K562 (cell line): ENCODE measurements at regions not wholly inside any gene's neighbourhood (a gene's known extent, or its start where the extent isn't known, plus 50 kb on each side); places are given as distances from the start of the nearest gene placed in this dataset.

Experiments used
- ATAC-seq: fragments of 200-7000 bp; cut with Tn5 transposase; 3 replicates; pipeline ENCODE4 v1.9.1; 2020; ENCODE audit warnings: moderate library complexity
- BruUV-seq: library from RNA; stranded (reverse); fragments of 400-500 nt; replicated peaks from 2 replicates; lab custom pipeline; 2021; lab: Mats Ljungman, UMichigan
- CTCF ChIA-PET: fragments of 300-600 bp; formaldehyde crosslinking; extraction: SDS; loops from one replicate; lab custom pipeline; 2021; ENCODE audit warnings: low intra/inter-chr PET ratio; lab: Yijun Ruan, JAX
- POLR2A ChIA-PET: fragments of 300-600, 350-650 bp; sonication (Branson Sonifier 250); formaldehyde crosslinking; extraction: SDS; loops from one replicate; lab custom pipeline; 2021; ENCODE audit warnings: antibody characterized with exemption, inconsistent platforms; lab: Yijun Ruan, JAX
- DNase-seq, 4 experiments: peaks; one replicate each; pipeline versions ENCODE4 v3.0.0 to v3.0.0-alpha.2; 2011 to 2018; ENCODE audit warnings: low spot score in 3 of 4, mixed read lengths in 3 of 4; ENCODE audit errors: extremely low read depth in 1 of 4
- FAIRE-seq: peaks from 2 replicates; lab custom pipeline; 2011; peaks lifted over from hg19 to GRCh38; lab: Jason Lieb, UNC
- H2AFZ ChIP-seq: 2 replicates; pipeline ENCODE4 v1.6.0; 2011; ENCODE audit warnings: low read depth, low read length, control low read depth, inconsistent platforms
- H3K27ac ChIP-seq: fragments of 200-600 bp; 3 replicates; pipeline ENCODE4 v1.8.0; 2011; ENCODE audit warnings: low read depth, mild to moderate bottlenecking, control low read depth, inconsistent platforms, low read length, moderate library complexity, mixed read lengths; ENCODE audit errors: extremely low read depth
- H3K27me3 ChIP-seq, 2 experiments: fragments of 300-600 bp in 1 of 2; 2 replicates in 1 of 2; 3 replicates in 1 of 2; pipeline versions ENCODE4 v1.6.0 to v1.8.0; 2011; ENCODE audit warnings: inconsistent platforms in 2 of 2, low read length in 2 of 2, mild to moderate bottlenecking in 1 of 2, mixed read lengths in 1 of 2, moderate library complexity in 1 of 2; ENCODE audit not compliant: control insufficient read depth in 2 of 2, insufficient read depth in 2 of 2
- H3K36me3 ChIP-seq: fragments of 300-600 bp; 3 replicates; pipeline ENCODE4 v1.8.0; 2011; ENCODE audit warnings: mild to moderate bottlenecking, low read length, inconsistent platforms; ENCODE audit not compliant: control insufficient read depth, insufficient read depth
- H3K4me1 ChIP-seq, 2 experiments: fragments of 200-600 bp in 1 of 2; replicated peaks in 1 of 2; 2 replicates in 1 of 2; 3 replicates in 1 of 2; pipeline versions ENCODE4 v1.5.1 to v1.8.0; 2011; ENCODE audit warnings: inconsistent platforms in 2 of 2, low read length in 2 of 2, mild to moderate bottlenecking in 1 of 2, mixed read lengths in 1 of 2, moderate library complexity in 1 of 2; ENCODE audit not compliant: control insufficient read depth in 2 of 2, insufficient read depth in 2 of 2
- H3K4me2 ChIP-seq: 2 replicates; pipeline ENCODE4 v1.6.1; 2011; ENCODE audit warnings: low read length, control low read depth, inconsistent platforms, mixed read lengths; ENCODE audit not compliant: insufficient read depth
- H3K4me3 ChIP-seq: fragments of 200-600 bp; sonication (generic), shearing (Covaris generic); 2 replicates; pipeline ENCODE4 v1.5.1; 2016; ENCODE audit warnings: control low read depth, inconsistent platforms
- H3K79me2 ChIP-seq: fragments of 200-600 bp; 3 replicates; pipeline ENCODE4 v1.8.0; 2011; ENCODE audit warnings: low read length, inconsistent platforms; ENCODE audit not compliant: control insufficient read depth, insufficient read depth
- H3K9ac ChIP-seq, 2 experiments: 2 replicates each; pipeline versions ENCODE4 v1.6.0 to v1.6.1; 2011; ENCODE audit warnings: low read depth in 2 of 2, low read length in 2 of 2, control low read depth in 1 of 2, inconsistent platforms in 1 of 2, mild to moderate bottlenecking in 1 of 2, mixed read lengths in 1 of 2; ENCODE audit not compliant: insufficient read depth in 1 of 2
- H3K9me1 ChIP-seq: one replicate; pipeline ENCODE4 v1.6.0; 2011; ENCODE audit warnings: inconsistent platforms, mild to moderate bottlenecking, low read length, moderate library complexity; ENCODE audit not compliant: control insufficient read depth, insufficient read depth
- H3K9me3 ChIP-seq: replicated peaks from 2 replicates; pipeline ENCODE4 v1.5.1; 2011; ENCODE audit warnings: low read depth, low read length, inconsistent platforms; ENCODE audit not compliant: control insufficient read depth, insufficient read depth
- H4K20me1 ChIP-seq: replicated peaks from 2 replicates; pipeline ENCODE4 v1.6.1; 2011; ENCODE audit warnings: low read length, inconsistent platforms, mixed read lengths; ENCODE audit not compliant: control insufficient read depth, insufficient read depth
- ERF ChIP-seq: fragments of 450-650 bp; formaldehyde crosslinking; IDR thresholded peaks from 2 replicates; pipeline ENCODE4 v1.4.0; 2020; ENCODE audit warnings: mild to moderate bottlenecking, mixed read lengths
- LARP7 ChIP-seq: fragments of 450-650 bp; IDR thresholded peaks from 2 replicates; pipeline ENCODE4 v1.6.1; 2016
- MTA3 ChIP-seq: fragments of 450-650 bp; formaldehyde crosslinking; IDR thresholded peaks from 2 replicates; pipeline ENCODE4 v1.6.1; 2017; ENCODE audit warnings: mild to moderate bottlenecking, borderline replicate concordance
- NFATC3 ChIP-seq: fragments of 450-650 bp; IDR thresholded peaks from 2 replicates; pipeline ENCODE4 v1.6.1; 2017; ENCODE audit warnings: mild to moderate bottlenecking
- POLR2G ChIP-seq: fragments of 200-400 bp; formaldehyde crosslinking; IDR thresholded peaks from 2 replicates; pipeline ENCODE4 v1.6.1; 2017; ENCODE audit warnings: low read depth, mild to moderate bottlenecking, antibody characterized with exemption, low read length, moderate library complexity
- PTTG1 ChIP-seq: fragments of 450-650 bp; IDR thresholded peaks from 2 replicates; pipeline ENCODE4 v1.6.1; 2016; ENCODE audit warnings: low read depth, mild to moderate bottlenecking, missing genetic modification characterization, missing compliant biosample characterization
- RBM15 ChIP-seq: fragments of 200-400 bp; formaldehyde crosslinking; IDR thresholded peaks from 2 replicates; pipeline ENCODE4 v1.6.1; 2018; ENCODE audit warnings: mild to moderate bottlenecking, low read length, moderate library complexity; ENCODE audit not compliant: insufficient read depth
- TRIM28 ChIP-seq: fragments of 450-650 bp; IDR thresholded peaks from 2 replicates; pipeline ENCODE4 v1.6.1; 2017
- ZNF146 ChIP-seq: IDR thresholded peaks from one replicate; pipeline ENCODE4 v1.6.1; 2018; ENCODE audit warnings: missing compliant biosample characterization; ENCODE audit not compliant: unreplicated experiment
- ZNF696 ChIP-seq: fragments of 250-450 bp; sonication (Bioruptor Pico); conservative IDR thresholded peaks from 2 replicates; pipeline ENCODE4 v1.4.0; 2020; ENCODE audit warnings: mild to moderate bottlenecking, moderate library complexity
- WGBS: fragments of 100-300 bp; shearing (Covaris generic); methylation state at CpG from one replicate; pipeline ENCODE4 v1.1.6; 2016; ENCODE audit warnings: low coverage, mixed read lengths; ENCODE audit not compliant: insufficient coverage; ENCODE audit errors: missing lambda C conversion rate; 5-methylcytosine and 5-hydroxymethylcytosine counted together
- in situ Hi-C: fragments of 300-500 bp; cut with MboI; formaldehyde crosslinking; loops from 4 replicates; pipeline ENCODE4 v1.15.0; 2018; ENCODE audit warnings: inconsistent platforms, mixed read lengths
- intact Hi-C: fragments of 100-400 bp; cut with micrococcal nuclease; formaldehyde crosslinking; loops from 2 replicates; pipeline ENCODE4 v1.14.2; 2022
- TF ChIP-seq, protein P1 (sequence below): fragments of 250-450 bp; sonication (Bioruptor Pico); IDR thresholded peaks from 2 replicates; pipeline ENCODE4 v1.4.0; 2020; ENCODE audit warnings: borderline replicate concordance
- TF ChIP-seq, protein P2 (sequence below): fragments of 200-800 bp; sonication (Bioruptor generic); IDR thresholded peaks from 2 replicates; pipeline ENCODE4 v1.6.1; 2016; ENCODE audit warnings: missing genetic modification characterization, missing compliant biosample characterization
- TF ChIP-seq, protein P3 (sequence below), 2 experiments: fragments of 450-650 bp in 1 of 2; sonication (generic) in 1 of 2; formaldehyde crosslinking in 1 of 2; IDR thresholded peaks in 1 of 2; conservative IDR thresholded peaks in 1 of 2; 2 replicates each; pipeline versions ENCODE4 v1.6.1 to v1.8.1; 2016 to 2023; ENCODE audit warnings: mild to moderate bottlenecking in 2 of 2, moderate library complexity in 2 of 2, inconsistent platforms in 1 of 2, missing genetic modification reagents in 1 of 2
- TF ChIP-seq, protein P4 (sequence below): fragments of 450-650 bp; IDR thresholded peaks from 2 replicates; pipeline ENCODE4 v1.6.1; 2018; ENCODE audit warnings: mild to moderate bottlenecking, low read depth; ENCODE audit not compliant: partially characterized antibody

DNA sequence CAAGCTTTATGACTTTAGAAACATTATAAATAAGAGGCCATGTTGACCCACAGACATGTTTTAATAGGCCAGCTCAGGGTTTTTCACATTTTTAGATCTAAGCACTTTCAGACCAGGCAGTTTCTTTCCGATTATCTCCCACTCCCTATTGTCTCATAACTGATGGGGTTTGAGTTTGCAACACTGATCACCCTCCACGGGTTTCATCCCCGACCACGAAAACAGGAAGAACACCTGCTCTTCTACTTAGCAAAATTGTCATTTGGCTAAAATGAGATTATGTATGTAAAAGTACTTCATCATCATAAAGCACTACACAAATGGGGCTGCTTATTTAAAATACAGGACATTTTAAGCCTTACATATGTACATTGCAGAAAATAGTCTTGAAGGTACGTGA, 407.9 kb downstream of the HNRNPD start:
- H3K4me1 ChIP-seq = no peaks in the 10 kb centered on the region
- ChIA-PET CTCF (no interaction called here), POLR2A (interaction anchor here (1.2 kb wide), 1 partner anchor 570 kb away, joined by 3 read pairs; no protein-coding TSS in a partner anchor)
- no peaks in the 10 kb centered on the region for H3K9me3 ChIP-seq
- no peaks in the 10 kb centered on the region for H3K79me2 ChIP-seq
- WGBS = 0% methylated on average over 5 of the region's 5 CpGs
- H3K27ac ChIP-seq = no peak overlapping the region
- H3K4me3 ChIP-seq = no peak overlapping the region
- intact Hi-C loops (no loop called here), in situ Hi-C loops (no loop called here)
- DNase-seq (no peak), FAIRE-seq (no peak), ATAC-seq (no peak)
- no peak overlapping the region for H3K9ac ChIP-seq
- peaks cover 0 to 2% of the 10 kb centered on the region in 2 experiments; a peak in 1 of 5 replicates for H3K27me3 ChIP-seq
- H3K9me1 ChIP-seq = no peaks in the 10 kb centered on the region
- no peaks in the 10 kb centered on the region; the same call in 1 of the 2 replicates for H4K20me1 ChIP-seq
- H2AFZ ChIP-seq = no peak overlapping the region
- BruUV-seq = no TSS peak
- no peak overlapping the region for H3K4me2 ChIP-seq
- H3K36me3 ChIP-seq = no peaks in the 10 kb centered on the region
- TF ChIP-seq RBM15 (no peak), NFATC3 (no peak), LARP7 (no peak), TRIM28 (no peak), PTTG1 (no peak), ERF (no peak), ZNF146 (CRISPR knock-in tag) (no peak), MTA3 (no peak), ZNF696 (CRISPR knock-in tag) (no peak), POLR2G (no peak)
- TF ChIP-seq, protein P1, sequence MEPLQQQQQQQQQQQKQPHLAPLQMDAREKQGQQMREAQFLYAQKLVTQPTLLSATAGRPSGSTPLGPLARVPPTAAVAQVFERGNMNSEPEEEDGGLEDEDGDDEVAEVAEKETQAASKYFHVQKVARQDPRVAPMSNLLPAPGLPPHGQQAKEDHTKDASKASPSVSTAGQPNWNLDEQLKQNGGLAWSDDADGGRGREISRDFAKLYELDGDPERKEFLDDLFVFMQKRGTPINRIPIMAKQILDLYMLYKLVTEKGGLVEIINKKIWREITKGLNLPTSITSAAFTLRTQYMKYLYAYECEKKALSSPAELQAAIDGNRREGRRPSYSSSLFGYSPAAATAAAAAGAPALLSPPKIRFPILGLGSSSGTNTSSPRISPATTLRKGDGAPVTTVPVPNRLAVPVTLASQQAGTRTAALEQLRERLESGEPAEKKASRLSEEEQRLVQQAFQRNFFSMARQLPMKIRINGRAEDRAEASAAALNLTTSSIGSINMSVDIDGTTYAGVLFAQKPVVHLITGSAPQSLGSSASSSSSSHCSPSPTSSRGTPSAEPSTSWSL (CRISPR knock-in tag) = no peak
- TF ChIP-seq, protein P2, sequence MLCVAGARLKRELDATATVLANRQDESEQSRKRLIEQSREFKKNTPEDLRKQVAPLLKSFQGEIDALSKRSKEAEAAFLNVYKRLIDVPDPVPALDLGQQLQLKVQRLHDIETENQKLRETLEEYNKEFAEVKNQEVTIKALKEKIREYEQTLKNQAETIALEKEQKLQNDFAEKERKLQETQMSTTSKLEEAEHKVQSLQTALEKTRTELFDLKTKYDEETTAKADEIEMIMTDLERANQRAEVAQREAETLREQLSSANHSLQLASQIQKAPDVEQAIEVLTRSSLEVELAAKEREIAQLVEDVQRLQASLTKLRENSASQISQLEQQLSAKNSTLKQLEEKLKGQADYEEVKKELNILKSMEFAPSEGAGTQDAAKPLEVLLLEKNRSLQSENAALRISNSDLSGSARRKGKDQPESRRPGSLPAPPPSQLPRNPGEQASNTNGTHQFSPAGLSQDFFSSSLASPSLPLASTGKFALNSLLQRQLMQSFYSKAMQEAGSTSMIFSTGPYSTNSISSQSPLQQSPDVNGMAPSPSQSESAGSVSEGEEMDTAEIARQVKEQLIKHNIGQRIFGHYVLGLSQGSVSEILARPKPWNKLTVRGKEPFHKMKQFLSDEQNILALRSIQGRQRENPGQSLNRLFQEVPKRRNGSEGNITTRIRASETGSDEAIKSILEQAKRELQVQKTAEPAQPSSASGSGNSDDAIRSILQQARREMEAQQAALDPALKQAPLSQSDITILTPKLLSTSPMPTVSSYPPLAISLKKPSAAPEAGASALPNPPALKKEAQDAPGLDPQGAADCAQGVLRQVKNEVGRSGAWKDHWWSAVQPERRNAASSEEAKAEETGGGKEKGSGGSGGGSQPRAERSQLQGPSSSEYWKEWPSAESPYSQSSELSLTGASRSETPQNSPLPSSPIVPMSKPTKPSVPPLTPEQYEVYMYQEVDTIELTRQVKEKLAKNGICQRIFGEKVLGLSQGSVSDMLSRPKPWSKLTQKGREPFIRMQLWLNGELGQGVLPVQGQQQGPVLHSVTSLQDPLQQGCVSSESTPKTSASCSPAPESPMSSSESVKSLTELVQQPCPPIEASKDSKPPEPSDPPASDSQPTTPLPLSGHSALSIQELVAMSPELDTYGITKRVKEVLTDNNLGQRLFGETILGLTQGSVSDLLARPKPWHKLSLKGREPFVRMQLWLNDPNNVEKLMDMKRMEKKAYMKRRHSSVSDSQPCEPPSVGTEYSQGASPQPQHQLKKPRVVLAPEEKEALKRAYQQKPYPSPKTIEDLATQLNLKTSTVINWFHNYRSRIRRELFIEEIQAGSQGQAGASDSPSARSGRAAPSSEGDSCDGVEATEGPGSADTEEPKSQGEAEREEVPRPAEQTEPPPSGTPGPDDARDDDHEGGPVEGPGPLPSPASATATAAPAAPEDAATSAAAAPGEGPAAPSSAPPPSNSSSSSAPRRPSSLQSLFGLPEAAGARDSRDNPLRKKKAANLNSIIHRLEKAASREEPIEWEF (CRISPR knock-in tag) = no peak
- TF ChIP-seq, protein P3, sequence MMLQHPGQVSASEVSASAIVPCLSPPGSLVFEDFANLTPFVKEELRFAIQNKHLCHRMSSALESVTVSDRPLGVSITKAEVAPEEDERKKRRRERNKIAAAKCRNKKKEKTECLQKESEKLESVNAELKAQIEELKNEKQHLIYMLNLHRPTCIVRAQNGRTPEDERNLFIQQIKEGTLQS (IDR thresholded peaks at IDR 0.05) = no peak
- TF ChIP-seq, protein P3 (CRISPR knock-in tag; conservative IDR thresholded peaks at IDR 0.05) = no peak
- TF ChIP-seq, protein P4, sequence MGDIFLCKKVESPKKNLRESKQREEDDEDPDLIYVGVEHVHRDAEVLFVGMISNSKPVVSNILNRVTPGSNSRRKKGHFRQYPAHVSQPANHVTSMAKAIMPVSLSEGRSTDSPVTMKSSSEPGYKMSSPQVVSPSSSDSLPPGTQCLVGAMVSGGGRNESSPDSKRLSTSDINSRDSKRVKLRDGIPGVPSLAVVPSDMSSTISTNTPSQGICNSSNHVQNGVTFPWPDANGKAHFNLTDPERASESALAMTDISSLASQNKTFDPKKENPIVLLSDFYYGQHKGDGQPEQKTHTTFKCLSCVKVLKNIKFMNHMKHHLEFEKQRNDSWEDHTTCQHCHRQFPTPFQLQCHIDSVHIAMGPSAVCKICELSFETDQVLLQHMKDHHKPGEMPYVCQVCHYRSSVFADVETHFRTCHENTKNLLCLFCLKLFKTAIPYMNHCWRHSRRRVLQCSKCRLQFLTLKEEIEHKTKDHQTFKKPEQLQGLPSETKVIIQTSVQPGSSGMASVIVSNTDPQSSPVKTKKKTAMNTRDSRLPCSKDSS = no peak
